ENCODE measurements at regions not wholly inside any gene's neighbourhood (a gene's known extent, or its start where the extent isn't known, plus 50 kb on each side); places are given as distances from the start of the nearest gene placed in this dataset.
A peak's percentile ranks its signal among the peaks of the same experiment; 100 is the strongest.

DNA sequence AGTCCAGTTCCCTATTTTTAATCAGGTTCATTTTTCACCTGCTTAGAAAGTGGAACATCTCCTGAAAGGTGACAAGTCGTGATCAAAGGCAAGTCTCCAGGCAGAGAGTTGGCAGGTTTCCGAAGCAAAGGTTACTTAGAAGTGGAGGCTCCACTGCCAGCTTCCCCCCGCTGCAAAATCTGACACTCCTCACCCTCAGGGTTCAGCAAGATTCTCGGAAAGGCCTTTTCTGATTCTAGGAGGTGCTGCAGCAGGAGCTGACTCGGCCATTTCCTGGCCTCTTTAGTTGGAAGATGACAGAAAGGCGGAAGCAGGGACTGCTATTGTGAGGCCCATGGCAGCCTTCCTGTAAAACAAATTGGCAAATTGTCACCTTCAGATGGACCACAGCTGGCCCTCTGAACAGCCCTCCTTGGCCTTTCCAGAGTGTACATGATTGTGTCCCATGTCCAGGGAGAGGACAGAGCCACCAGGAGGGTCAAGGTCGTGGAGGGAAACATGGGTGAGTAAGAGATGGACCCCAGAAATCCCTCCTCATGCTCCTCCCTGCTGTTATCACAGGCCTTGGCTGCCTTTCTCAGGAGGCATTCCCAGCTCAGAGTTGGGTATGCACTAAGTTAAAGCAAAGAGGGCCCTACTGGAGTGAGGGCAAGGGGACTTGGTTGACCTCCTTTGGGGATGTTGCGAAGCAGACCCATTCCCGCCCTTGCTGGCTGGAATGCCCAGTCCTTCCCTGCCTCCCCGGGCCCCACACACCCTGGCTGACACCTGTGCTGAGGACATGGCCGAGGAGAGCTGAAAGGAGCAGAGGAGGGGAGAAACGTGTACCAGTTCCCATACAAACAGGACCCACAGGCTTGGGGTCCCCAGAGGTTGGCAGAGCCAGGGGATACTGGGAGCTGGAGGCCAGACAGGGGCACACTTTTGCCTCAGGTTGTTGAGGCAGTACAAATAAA, 115.5 kb upstream of the IRF2BP2 start (continued):
- TF ChIP-seq, protein P1, sequence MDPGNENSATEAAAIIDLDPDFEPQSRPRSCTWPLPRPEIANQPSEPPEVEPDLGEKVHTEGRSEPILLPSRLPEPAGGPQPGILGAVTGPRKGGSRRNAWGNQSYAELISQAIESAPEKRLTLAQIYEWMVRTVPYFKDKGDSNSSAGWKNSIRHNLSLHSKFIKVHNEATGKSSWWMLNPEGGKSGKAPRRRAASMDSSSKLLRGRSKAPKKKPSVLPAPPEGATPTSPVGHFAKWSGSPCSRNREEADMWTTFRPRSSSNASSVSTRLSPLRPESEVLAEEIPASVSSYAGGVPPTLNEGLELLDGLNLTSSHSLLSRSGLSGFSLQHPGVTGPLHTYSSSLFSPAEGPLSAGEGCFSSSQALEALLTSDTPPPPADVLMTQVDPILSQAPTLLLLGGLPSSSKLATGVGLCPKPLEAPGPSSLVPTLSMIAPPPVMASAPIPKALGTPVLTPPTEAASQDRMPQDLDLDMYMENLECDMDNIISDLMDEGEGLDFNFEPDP (CRISPR knock-in tag; IDR thresholded peaks at IDR 0.05) = no peak
- TF ChIP-seq PCBP1 (IDR thresholded peaks at IDR 0.05; ENCODE audit: low read depth, low read length, poor library complexity, severe bottlenecking) (no peak), ILK (tag; IDR thresholded peaks at IDR 0.05; ENCODE audit: borderline replicate concordance, low read depth) (no peak), SREBF1 (IDR thresholded peaks at IDR 0.05; ENCODE audit: borderline replicate concordance, low read depth, low read length) (no peak), POLR2G (IDR thresholded peaks at IDR 0.05; ENCODE audit: low read depth, low read length) (no peak), KAT2B (IDR thresholded peaks at IDR 0.05; ENCODE audit: low read depth, low read length) (no peak), SAFB2 (IDR thresholded peaks at IDR 0.05; ENCODE audit: borderline replicate concordance, low read depth, low read length, severe bottlenecking) (no peak), NBN (IDR thresholded peaks at IDR 0.05; ENCODE audit: low read depth) (no peak), MITF (IDR thresholded peaks at IDR 0.05) (no peak), SP2 (IDR thresholded peaks at IDR 0.05; ENCODE audit: extremely low read depth, low read depth, low read length, poor library complexity, severe bottlenecking) (no peak), U2AF2 (optimal IDR thresholded peaks at IDR 0.05; ENCODE audit: low read depth, low read length) (no peak), MTA2 (IDR thresholded peaks at IDR 0.05; ENCODE audit: low read depth) (no peak), PTTG1 (tag; IDR thresholded peaks at IDR 0.05; ENCODE audit: low read depth) (no peak; the same call in 1 of the 2 replicates), PRPF4 (IDR thresholded peaks at IDR 0.05; ENCODE audit: insufficient read depth, low read depth, low read length, poor library complexity, severe bottlenecking) (no peak), NR2C1 (IDR thresholded peaks at IDR 0.05) (no peak), NR2C1 (tag; IDR thresholded peaks at IDR 0.05) (peak; percentile 30; the same call in 1 of the 2 replicates), HDAC6 (IDR thresholded peaks at IDR 0.05; ENCODE audit: low read depth, low read length) (no peak), POLR2H (tag; IDR thresholded peaks at IDR 0.05; ENCODE audit: low read depth) (no peak)
- TF ChIP-seq, protein P2, sequence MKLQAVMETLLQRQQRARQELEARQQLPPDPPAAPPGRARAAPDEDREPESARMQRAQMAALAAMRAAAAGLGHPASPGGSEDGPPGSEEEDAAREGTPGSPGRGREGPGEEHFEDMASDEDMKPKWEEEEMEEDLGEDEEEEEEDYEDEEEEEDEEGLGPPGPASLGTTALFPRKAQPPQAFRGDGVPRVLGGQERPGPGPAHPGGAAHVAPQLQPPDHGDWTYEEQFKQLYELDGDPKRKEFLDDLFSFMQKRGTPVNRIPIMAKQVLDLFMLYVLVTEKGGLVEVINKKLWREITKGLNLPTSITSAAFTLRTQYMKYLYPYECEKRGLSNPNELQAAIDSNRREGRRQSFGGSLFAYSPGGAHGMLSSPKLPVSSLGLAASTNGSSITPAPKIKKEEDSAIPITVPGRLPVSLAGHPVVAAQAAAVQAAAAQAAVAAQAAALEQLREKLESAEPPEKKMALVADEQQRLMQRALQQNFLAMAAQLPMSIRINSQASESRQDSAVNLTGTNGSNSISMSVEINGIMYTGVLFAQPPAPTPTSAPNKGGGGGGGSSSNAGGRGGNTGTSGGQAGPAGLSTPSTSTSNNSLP (IDR thresholded peaks at IDR 0.05; ENCODE audit: borderline replicate concordance, low read depth, low read length) = no peak
- TF ChIP-seq, protein P3, sequence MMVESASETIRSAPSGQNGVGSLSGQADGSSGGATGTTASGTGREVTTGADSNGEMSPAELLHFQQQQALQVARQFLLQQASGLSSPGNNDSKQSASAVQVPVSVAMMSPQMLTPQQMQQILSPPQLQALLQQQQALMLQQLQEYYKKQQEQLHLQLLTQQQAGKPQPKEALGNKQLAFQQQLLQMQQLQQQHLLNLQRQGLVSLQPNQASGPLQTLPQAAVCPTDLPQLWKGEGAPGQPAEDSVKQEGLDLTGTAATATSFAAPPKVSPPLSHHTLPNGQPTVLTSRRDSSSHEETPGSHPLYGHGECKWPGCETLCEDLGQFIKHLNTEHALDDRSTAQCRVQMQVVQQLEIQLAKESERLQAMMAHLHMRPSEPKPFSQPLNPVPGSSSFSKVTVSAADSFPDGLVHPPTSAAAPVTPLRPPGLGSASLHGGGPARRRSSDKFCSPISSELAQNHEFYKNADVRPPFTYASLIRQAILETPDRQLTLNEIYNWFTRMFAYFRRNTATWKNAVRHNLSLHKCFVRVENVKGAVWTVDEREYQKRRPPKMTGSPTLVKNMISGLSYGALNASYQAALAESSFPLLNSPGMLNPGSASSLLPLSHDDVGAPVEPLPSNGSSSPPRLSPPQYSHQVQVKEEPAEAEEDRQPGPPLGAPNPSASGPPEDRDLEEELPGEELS (CRISPR knock-in tag; IDR thresholded peaks at IDR 0.05; ENCODE audit: borderline replicate concordance) = no peak

Data from K562 (cell line).